ENCODE measurements at regions not wholly inside any gene's neighbourhood (a gene's known extent, or its start where the extent isn't known, plus 50 kb on each side); places are given as distances from the start of the nearest gene placed in this dataset.

DNA sequence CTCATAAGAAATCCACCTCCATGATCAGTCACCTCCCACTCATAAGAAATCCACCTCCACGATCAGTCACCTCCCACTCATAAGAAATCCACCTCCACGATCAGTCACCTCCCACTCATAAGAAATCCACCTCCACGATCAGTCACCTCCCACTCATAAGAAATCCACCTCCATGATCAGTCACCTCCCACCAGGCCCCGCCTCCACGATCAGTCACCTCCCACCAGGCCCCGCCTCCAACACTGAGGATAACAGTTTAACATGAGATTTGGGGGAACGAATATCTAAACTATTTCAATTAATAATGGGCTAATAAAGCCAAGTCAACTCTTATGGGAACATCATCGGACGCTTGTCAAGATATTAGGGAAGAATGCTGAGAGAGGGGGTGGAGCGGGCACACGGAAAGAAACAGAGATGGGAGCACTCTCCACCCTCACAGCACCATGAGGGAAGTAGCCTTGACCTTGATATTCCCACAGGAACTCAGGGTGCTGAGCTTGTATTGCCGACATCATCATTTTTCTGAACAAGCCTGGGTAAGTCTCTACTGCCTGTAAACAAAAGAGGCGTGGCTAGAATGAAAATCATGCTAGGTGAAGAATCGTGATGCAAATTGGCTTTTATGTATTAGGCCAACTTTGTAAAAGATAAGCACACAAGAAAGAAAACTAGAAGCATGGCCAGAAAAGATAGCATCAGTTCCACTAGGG, 303.5 kb upstream of the KLF6 start:
- Histone ChIP-seq H3K4me3 (no peak overlapping the region), H3K27ac (no peak overlapping the region), H3K9me3 (no peaks in the 10 kb centered on the region), H3K36me3 (no peaks in the 10 kb centered on the region), H3K4me1 (peaks cover 5% of the 10 kb centered on the region in 2 donors), H3K27me3 (no peaks in the 10 kb centered on the region)
- no peak for DNase-seq
- in situ Hi-C loops (cut with MboI; ENCODE audit: low sequenced_read_pairs in 4 of 4) (no loop called here), intact Hi-C loops (cut with DNase I; ENCODE audit: low total_unique reads) (no loop called here)
- TF ChIP-seq POLR2A (IDR thresholded peaks at IDR 0.05), result no peak
- TF ChIP-seq, protein P1, sequence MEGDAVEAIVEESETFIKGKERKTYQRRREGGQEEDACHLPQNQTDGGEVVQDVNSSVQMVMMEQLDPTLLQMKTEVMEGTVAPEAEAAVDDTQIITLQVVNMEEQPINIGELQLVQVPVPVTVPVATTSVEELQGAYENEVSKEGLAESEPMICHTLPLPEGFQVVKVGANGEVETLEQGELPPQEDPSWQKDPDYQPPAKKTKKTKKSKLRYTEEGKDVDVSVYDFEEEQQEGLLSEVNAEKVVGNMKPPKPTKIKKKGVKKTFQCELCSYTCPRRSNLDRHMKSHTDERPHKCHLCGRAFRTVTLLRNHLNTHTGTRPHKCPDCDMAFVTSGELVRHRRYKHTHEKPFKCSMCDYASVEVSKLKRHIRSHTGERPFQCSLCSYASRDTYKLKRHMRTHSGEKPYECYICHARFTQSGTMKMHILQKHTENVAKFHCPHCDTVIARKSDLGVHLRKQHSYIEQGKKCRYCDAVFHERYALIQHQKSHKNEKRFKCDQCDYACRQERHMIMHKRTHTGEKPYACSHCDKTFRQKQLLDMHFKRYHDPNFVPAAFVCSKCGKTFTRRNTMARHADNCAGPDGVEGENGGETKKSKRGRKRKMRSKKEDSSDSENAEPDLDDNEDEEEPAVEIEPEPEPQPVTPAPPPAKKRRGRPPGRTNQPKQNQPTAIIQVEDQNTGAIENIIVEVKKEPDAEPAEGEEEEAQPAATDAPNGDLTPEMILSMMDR (IDR thresholded peaks at IDR 0.05 in 4 of 5, conservative IDR thresholded peaks at IDR 0.05 in 1 of 5), result no peak
- no peak for ATAC-seq

DNA sequence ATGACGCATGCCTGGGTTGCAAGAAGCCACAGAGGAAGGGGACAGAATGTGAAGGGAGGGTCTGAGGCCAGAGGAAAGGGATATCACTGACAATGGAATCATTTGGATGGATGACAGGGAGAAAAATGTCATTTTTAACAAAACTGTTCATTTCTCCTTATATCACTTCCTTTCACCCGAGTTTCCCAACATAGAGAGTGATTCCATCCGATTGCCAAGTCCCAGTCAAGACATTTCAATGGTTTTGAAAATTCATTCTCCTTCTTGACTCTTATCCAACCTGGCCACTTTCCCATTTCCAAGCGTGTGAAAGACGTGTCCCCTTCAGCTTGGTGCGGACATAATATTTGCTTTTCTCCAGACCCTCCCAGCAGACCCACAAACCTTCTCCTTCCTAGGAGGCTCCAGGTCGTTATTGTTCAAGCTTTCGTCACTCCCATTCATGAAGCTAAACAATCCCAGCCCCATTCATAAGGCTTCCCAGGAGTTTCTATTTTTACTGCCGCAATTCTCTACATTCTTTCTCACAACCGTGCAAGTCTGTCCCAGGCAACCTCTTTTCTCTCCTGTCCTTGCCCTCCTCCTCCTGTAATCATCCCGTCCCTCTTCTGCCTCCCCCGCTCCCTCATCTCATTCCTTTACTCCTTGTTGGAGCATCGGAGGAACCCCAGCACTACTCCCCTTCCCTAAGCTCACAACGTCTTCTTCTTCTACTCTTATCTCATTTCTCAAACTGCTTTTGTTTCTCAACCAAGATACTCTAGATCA, 301.3 kb upstream of the KLF6 start:
- Histone ChIP-seq H3K27ac (peak overlapping the region in 3 of 4 donors; percentile 18 to 42 (median 34)), H3K4me1 (peaks cover 6 to 9% of the 10 kb centered on the region in 2 donors), H3K36me3 (no peaks in the 10 kb centered on the region), H3K9me3 (no peaks in the 10 kb centered on the region), H3K27me3 (no peaks in the 10 kb centered on the region), H3K4me3 (no peak overlapping the region)
- no peak for DNase-seq
- no peak for TF ChIP-seq POLR2A (IDR thresholded peaks at IDR 0.05)
- TF ChIP-seq, protein P1 (IDR thresholded peaks at IDR 0.05 in 4 of 5, conservative IDR thresholded peaks at IDR 0.05 in 1 of 5), result no peak
- in situ Hi-C loops (cut with MboI; ENCODE audit: low sequenced_read_pairs in 4 of 4), result no loop called here
- peak in 1 of 2 donors; percentile 39 for ATAC-seq
- intact Hi-C loops (cut with DNase I; ENCODE audit: low total_unique reads), result no loop called here

DNA sequence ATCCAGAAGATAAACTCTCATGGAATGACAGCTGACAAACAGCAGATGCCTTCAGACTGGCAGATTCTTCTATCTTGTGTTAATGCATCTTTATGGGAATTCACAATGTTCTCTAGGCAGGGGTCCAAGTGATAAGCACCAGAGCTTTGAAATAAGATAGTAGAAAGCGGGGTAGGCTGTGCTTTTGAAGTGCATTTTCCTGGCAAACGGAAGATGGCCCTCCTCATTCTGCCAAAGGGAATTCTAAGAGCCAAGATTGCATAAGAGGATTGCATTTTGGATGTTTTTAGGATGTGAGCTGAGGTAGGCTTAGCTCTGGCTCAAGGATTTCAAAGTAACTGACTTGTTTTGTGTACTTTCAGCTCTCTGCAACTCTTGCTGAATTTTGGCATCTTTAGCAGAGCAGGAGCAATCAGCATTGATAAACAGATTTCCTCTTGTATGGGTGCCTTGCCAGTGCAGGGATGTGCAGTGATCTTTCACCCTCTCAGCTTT, 298.5 kb upstream of the KLF6 start:
- Histone ChIP-seq H3K36me3 (no peaks in the 10 kb centered on the region), H3K27ac (peak overlapping the region in 1 of 4 donors; percentile 35), H3K27me3 (no peaks in the 10 kb centered on the region), H3K4me1 (peaks cover 6 to 9% of the 10 kb centered on the region in 2 donors), H3K9me3 (no peaks in the 10 kb centered on the region), H3K4me3 (no peak overlapping the region)
- no peak for TF ChIP-seq POLR2A (IDR thresholded peaks at IDR 0.05)
- TF ChIP-seq, protein P1 (IDR thresholded peaks at IDR 0.05 in 4 of 5, conservative IDR thresholded peaks at IDR 0.05 in 1 of 5), result no peak
- intact Hi-C loops (cut with DNase I; ENCODE audit: low total_unique reads), result no loop called here
- ATAC-seq (peak; percentile 62 to 73), DNase-seq (peak in 1 of 2 donors; percentile 18)
- in situ Hi-C loops (cut with MboI; ENCODE audit: low sequenced_read_pairs in 4 of 4), result no loop called here

DNA sequence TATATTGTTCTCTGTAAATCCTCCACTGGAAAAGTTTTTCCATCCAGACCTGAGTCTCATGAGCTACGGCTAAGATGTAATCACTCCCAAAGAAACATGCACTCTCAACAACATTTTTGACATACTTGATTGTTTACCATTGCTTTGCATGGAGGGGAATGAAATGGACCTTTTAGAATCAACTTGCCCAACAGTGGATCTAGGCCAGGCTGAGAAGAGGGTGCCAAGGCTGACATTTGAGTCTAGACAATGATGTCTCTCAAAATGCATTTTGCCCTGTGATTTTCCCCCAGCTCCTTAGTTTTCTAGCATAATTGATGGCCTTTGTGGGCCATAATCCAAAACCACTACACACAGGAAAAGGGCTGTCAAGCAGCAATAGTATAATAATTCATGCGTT, 297.9 kb upstream of the KLF6 start:
- in situ Hi-C loops (cut with MboI; ENCODE audit: low sequenced_read_pairs in 4 of 4), result no loop called here

More for the DNA sequence above, 297.9 kb upstream of the KLF6 start:
- ATAC-seq (no peak), DNase-seq (no peak)
- intact Hi-C loops (cut with DNase I; ENCODE audit: low total_unique reads), result no loop called here
- Histone ChIP-seq H3K27ac (no peak overlapping the region), H3K4me1 (peaks cover 6 to 9% of the 10 kb centered on the region in 2 donors), H3K9me3 (no peaks in the 10 kb centered on the region), H3K27me3 (no peaks in the 10 kb centered on the region), H3K4me3 (no peak overlapping the region), H3K36me3 (no peaks in the 10 kb centered on the region)
- no peak for TF ChIP-seq POLR2A (IDR thresholded peaks at IDR 0.05)
- TF ChIP-seq, protein P1 (IDR thresholded peaks at IDR 0.05 in 4 of 5, conservative IDR thresholded peaks at IDR 0.05 in 1 of 5), result no peak
